GM21528 (cell line): ENCODE measurements at regions not wholly inside any gene's neighbourhood (a gene's known extent, or its start where the extent isn't known, plus 50 kb on each side); places are given as distances from the start of the nearest gene placed in this dataset.

Source experiments
- ATAC-seq: cut with Tn5 transposase; IDR thresholded peaks from one replicate; pipeline ENCODE4 v1.9.1; 2021; ENCODE audit warnings: mild to moderate bottlenecking, moderate library complexity; ENCODE audit not compliant: unreplicated experiment, low FRiP score

- ATAC-seq = no peak
These were observed 576.7 kb downstream of the OLFM4 start for GRCh38 chr13:53605326-53605725.

GRCh38 chr13:53612200-53612599, 583.6 kb downstream of the OLFM4 start:
- no peak for ATAC-seq

GRCh38 chr13:53622456-53622855, 593.8 kb downstream of the OLFM4 start:
- no peak for ATAC-seq

GRCh38 chr13:53623146-53623545, 594.5 kb downstream of the OLFM4 start:
- ATAC-seq = no peak

GRCh38 chr13:53631511-53631910, 602.9 kb downstream of the OLFM4 start:
- no peak for ATAC-seq

- no peak for ATAC-seq
These were observed 609.4 kb downstream of the OLFM4 start for GRCh38 chr13:53638040-53638439.

GRCh38 chr13:53642306-53642705, 613.7 kb downstream of the OLFM4 start:
- ATAC-seq = no peak

GRCh38 chr13:53648673-53649072, 620.1 kb downstream of the OLFM4 start:
- ATAC-seq = no peak

- ATAC-seq = no peak
These were observed 643.4 kb downstream of the OLFM4 start for GRCh38 chr13:53672005-53672404.

GRCh38 chr13:53683146-53683545, 654.5 kb downstream of the OLFM4 start:
- no peak for ATAC-seq

- no peak for ATAC-seq
These were observed 655.0 kb downstream of the OLFM4 start for GRCh38 chr13:53683608-53684007.

- no peak for ATAC-seq
These were observed 662.8 kb downstream of the OLFM4 start for GRCh38 chr13:53691417-53691816.

- no peak for ATAC-seq
These were observed 666.4 kb downstream of the OLFM4 start for GRCh38 chr13:53694814-53695532.

- no peak for ATAC-seq
These were observed 674.9 kb downstream of the OLFM4 start for GRCh38 chr13:53703371-53704080.

- ATAC-seq = no peak
These were observed 690.7 kb downstream of the OLFM4 start for GRCh38 chr13:53719281-53719680.

GRCh38 chr13:53732664-53733063, 704.1 kb downstream of the OLFM4 start:
- no peak for ATAC-seq

GRCh38 chr13:53743906-53744305, 715.3 kb downstream of the OLFM4 start:
- no peak for ATAC-seq

GRCh38 chr13:53747825-53748224, 719.2 kb downstream of the OLFM4 start:
- ATAC-seq = no peak

GRCh38 chr13:53749306-53749705, 720.7 kb downstream of the OLFM4 start:
- no peak for ATAC-seq

GRCh38 chr13:53759016-53759415, 730.4 kb downstream of the OLFM4 start:
- ATAC-seq = no peak

GRCh38 chr13:53775807-53776206, 747.2 kb downstream of the OLFM4 start:
- no peak for ATAC-seq

- no peak for ATAC-seq
These were observed 750.3 kb downstream of the OLFM4 start for GRCh38 chr13:53778937-53779336.
